ENCODE measurements at regions not wholly inside any gene's neighbourhood (a gene's known extent, or its start where the extent isn't known, plus 50 kb on each side); places are given as distances from the start of the nearest gene placed in this dataset.

GRCh38 chr6:90425161-90425641 lies 128.6 kb upstream of the BACH2 start:
- no peak for TF ChIP-seq POLR2A (IDR thresholded peaks at IDR 0.05; ENCODE audit: low read length)
- TF ChIP-seq GATA1 (IDR thresholded peaks at IDR 0.05; ENCODE audit: low read depth, low read length) = no peak

All from erythroblast (primary cell).